Fibroblast of lung (primary cell): ENCODE measurements at regions not wholly inside any gene's neighbourhood (a gene's known extent, or its start where the extent isn't known, plus 50 kb on each side); places are given as distances from the start of the nearest gene placed in this dataset.

Source experiments
- EZH2 ChIP-seq: IDR thresholded peaks from 2 replicates; pipeline ENCODE4 v1.5.1; 2012; ENCODE audit warnings: low read length, control low read depth, mild to moderate bottlenecking; ENCODE audit errors: missing control alignments
- TF ChIP-seq, protein P1 (sequence below), 2 donors: IDR thresholded peaks in 1 of 2; conservative IDR thresholded peaks in 1 of 2; 1 replicate in 1 of 2; 2 replicates in 1 of 2; pipeline ENCODE4 v1.5.1; 2011 to 2012; ENCODE audit warnings: low read length in 2 of 2, control low read depth in 1 of 2, inconsistent platforms in 1 of 2, low read depth in 1 of 2, mild to moderate bottlenecking in 1 of 2

DNA sequence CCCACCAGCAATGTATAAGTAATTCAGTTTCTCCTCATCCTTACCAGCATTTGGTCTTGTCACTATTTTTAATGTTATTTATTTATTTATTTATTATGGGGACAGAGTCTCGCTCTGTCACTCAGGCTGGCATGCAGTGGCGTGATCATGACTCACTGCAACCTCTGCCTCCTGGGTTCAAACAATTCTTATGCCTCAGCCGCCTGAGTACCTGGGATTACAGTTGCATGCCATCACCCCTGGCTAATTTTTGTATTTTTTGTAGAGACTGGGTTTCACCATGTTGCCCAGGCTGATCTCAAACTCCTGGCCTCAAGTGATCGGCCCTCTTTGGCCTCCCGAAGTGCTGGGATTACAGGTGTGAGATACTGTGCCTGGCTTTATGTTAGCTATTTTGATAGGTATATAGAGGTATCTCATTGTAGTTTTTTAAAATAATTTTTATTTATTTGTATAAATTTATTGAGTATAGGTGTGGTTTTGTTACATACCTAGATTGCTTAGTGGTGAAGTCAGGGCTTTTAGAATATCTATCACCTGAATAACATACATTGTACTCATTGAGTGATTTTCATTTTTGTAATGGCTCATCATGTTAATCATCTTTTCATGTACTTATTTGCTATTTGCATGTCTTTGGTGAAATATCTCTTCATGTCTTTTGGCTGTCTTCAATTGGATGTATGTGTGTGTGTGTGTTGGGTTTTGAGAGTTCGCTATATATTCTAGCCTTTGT lies 53.3 kb downstream of the TANC2 start:
- TF ChIP-seq EZH2, result no peak
- TF ChIP-seq, protein P1, sequence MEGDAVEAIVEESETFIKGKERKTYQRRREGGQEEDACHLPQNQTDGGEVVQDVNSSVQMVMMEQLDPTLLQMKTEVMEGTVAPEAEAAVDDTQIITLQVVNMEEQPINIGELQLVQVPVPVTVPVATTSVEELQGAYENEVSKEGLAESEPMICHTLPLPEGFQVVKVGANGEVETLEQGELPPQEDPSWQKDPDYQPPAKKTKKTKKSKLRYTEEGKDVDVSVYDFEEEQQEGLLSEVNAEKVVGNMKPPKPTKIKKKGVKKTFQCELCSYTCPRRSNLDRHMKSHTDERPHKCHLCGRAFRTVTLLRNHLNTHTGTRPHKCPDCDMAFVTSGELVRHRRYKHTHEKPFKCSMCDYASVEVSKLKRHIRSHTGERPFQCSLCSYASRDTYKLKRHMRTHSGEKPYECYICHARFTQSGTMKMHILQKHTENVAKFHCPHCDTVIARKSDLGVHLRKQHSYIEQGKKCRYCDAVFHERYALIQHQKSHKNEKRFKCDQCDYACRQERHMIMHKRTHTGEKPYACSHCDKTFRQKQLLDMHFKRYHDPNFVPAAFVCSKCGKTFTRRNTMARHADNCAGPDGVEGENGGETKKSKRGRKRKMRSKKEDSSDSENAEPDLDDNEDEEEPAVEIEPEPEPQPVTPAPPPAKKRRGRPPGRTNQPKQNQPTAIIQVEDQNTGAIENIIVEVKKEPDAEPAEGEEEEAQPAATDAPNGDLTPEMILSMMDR (conservative IDR thresholded peaks at IDR 0.05 in 1 of 2, IDR thresholded peaks at IDR 0.05 in 1 of 2; ENCODE audit: low read depth in 1 of 2, low read length in 2 of 2), result no peak
